ENCODE measurements at regions not wholly inside any gene's neighbourhood (a gene's known extent, or its start where the extent isn't known, plus 50 kb on each side); places are given as distances from the start of the nearest gene placed in this dataset.

GRCh38 chr12:24751181-24751580, 197.7 kb downstream of the BCAT1 start:
- no peak for TF ChIP-seq CTCF (IDR thresholded peaks at IDR 0.05; ENCODE audit: low read depth, low read length)
- H3K4me1 ChIP-seq (ENCODE audit: low read length), result peaks cover 36% of the 10 kb centered on the region
- H3K27me3 ChIP-seq (ENCODE audit: low read depth, low read length), result no peaks in the 10 kb centered on the region; the same call in 1 of the 2 replicates
- H3K36me3 ChIP-seq (replicated peaks; ENCODE audit: low read depth, low read length), result no peaks in the 10 kb centered on the region
- no peak overlapping the region for H3K4me3 ChIP-seq (ENCODE audit: low read length)
- no peak overlapping the region for H2AFZ ChIP-seq (ENCODE audit: low read depth, low read length)
- no peak overlapping the region for H3K27ac ChIP-seq (ENCODE audit: low read length)
- no peaks in the 10 kb centered on the region for H3K79me2 ChIP-seq (ENCODE audit: low read length)
- H3K4me2 ChIP-seq (ENCODE audit: low read length), result peak overlapping the region; percentile 8; the same call in 1 of the 2 replicates
- H4K20me1 ChIP-seq (ENCODE audit: insufficient read depth, low read length), result no peaks in the 10 kb centered on the region
- no peak overlapping the region for H3K9ac ChIP-seq (ENCODE audit: low read length)
- no peaks in the 10 kb centered on the region for H3K9me3 ChIP-seq (ENCODE audit: insufficient read depth, low read length)

GRCh38 chr12:24750263-24750662, 198.6 kb downstream of the BCAT1 start:
- H3K4me2 ChIP-seq (ENCODE audit: low read length), result no peak overlapping the region
- no peaks in the 10 kb centered on the region for H4K20me1 ChIP-seq (ENCODE audit: insufficient read depth, low read length)
- H3K27ac ChIP-seq (ENCODE audit: low read length), result no peak overlapping the region
- no peaks in the 10 kb centered on the region for H3K9me3 ChIP-seq (ENCODE audit: insufficient read depth, low read length)
- no peak overlapping the region for H2AFZ ChIP-seq (ENCODE audit: low read depth, low read length)
- no peaks in the 10 kb centered on the region; the same call in 1 of the 2 replicates for H3K27me3 ChIP-seq (ENCODE audit: low read depth, low read length)
- TF ChIP-seq EZH2phosphoT487 (IDR thresholded peaks at IDR 0.05; ENCODE audit: low read depth), result no peak
- no peak for TF ChIP-seq CTCF (IDR thresholded peaks at IDR 0.05; ENCODE audit: low read depth, low read length)
- H3K79me2 ChIP-seq (ENCODE audit: low read length), result no peaks in the 10 kb centered on the region
- H3K9ac ChIP-seq (ENCODE audit: low read length), result no peak overlapping the region
- no peaks in the 10 kb centered on the region for H3K36me3 ChIP-seq (replicated peaks; ENCODE audit: low read depth, low read length)
- H3K4me3 ChIP-seq (ENCODE audit: low read length), result no peak overlapping the region
- peaks cover 36% of the 10 kb centered on the region for H3K4me1 ChIP-seq (ENCODE audit: low read length)

GRCh38 chr12:24749171-24749570, 199.7 kb downstream of the BCAT1 start:
- Histone ChIP-seq H3K4me2 (ENCODE audit: low read length) (no peak overlapping the region), H3K4me3 (ENCODE audit: low read length) (no peak overlapping the region), H3K27ac (ENCODE audit: low read length) (no peak overlapping the region), H4K20me1 (ENCODE audit: insufficient read depth, low read length) (no peaks in the 10 kb centered on the region), H2AFZ (ENCODE audit: low read depth, low read length) (no peak overlapping the region), H3K9ac (ENCODE audit: low read length) (no peak overlapping the region), H3K27me3 (ENCODE audit: low read depth, low read length) (no peaks in the 10 kb centered on the region), H3K4me1 (ENCODE audit: low read length) (peaks cover 33% of the 10 kb centered on the region), H3K79me2 (ENCODE audit: low read length) (no peaks in the 10 kb centered on the region), H3K9me3 (ENCODE audit: insufficient read depth, low read length) (no peaks in the 10 kb centered on the region), H3K36me3 (replicated peaks; ENCODE audit: low read depth, low read length) (no peaks in the 10 kb centered on the region)
- no peak for TF ChIP-seq CTCF (IDR thresholded peaks at IDR 0.05; ENCODE audit: low read depth, low read length)

GRCh38 chr12:24748326-24748725, 200.6 kb downstream of the BCAT1 start:
- Histone ChIP-seq H3K4me3 (ENCODE audit: low read length) (no peak overlapping the region), H3K9ac (ENCODE audit: low read length) (no peak overlapping the region), H3K9me3 (ENCODE audit: insufficient read depth, low read length) (no peaks in the 10 kb centered on the region), H3K27me3 (ENCODE audit: low read depth, low read length) (no peaks in the 10 kb centered on the region), H3K4me2 (ENCODE audit: low read length) (no peak overlapping the region), H3K27ac (ENCODE audit: low read length) (no peak overlapping the region), H3K36me3 (replicated peaks; ENCODE audit: low read depth, low read length) (no peaks in the 10 kb centered on the region), H2AFZ (ENCODE audit: low read depth, low read length) (no peak overlapping the region), H3K79me2 (ENCODE audit: low read length) (no peaks in the 10 kb centered on the region), H4K20me1 (ENCODE audit: insufficient read depth, low read length) (no peaks in the 10 kb centered on the region), H3K4me1 (ENCODE audit: low read length) (peaks cover 36% of the 10 kb centered on the region)
- TF ChIP-seq CTCF (IDR thresholded peaks at IDR 0.05; ENCODE audit: low read depth, low read length), result no peak
- TF ChIP-seq EZH2phosphoT487 (IDR thresholded peaks at IDR 0.05; ENCODE audit: low read depth), result no peak

All from OCI-LY3 (cell line).